ENCODE measurements at regions not wholly inside any gene's neighbourhood (a gene's known extent, or its start where the extent isn't known, plus 50 kb on each side); places are given as distances from the start of the nearest gene placed in this dataset.

DNA sequence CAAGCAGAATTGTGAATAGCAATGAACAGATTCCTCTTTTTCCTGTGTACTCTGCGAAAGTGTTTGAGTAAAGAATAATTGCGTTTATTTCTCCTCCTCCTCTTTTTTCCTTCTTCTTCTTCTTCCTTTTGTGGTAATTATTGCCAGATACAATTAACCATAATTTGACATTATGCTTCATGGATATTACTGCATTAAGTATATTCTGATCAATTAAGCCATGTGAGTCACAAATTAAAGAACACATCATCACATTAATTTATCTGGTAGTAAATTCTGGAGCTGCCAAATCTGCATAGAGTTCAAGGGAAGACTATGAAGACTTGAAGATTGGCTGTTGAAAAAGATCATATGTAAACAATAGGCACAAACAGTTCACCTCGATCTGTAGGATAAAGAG is 72.9 kb upstream of the TFPI start:
- TF ChIP-seq GATA2 (IDR thresholded peaks at IDR 0.05; ENCODE audit: low read depth, low read length) (no peak), GATA3 (IDR thresholded peaks at IDR 0.05; ENCODE audit: low read depth, low read length) (no peak)

Measured in SH-SY5Y (cell line).